ENCODE measurements at regions not wholly inside any gene's neighbourhood (a gene's known extent, or its start where the extent isn't known, plus 50 kb on each side); places are given as distances from the start of the nearest gene placed in this dataset.

- no peak for DNase-seq (ENCODE audit: low read depth)
Measured at GRCh38 chr5:54689411-54690251, 172.1 kb downstream of the SNX18 start.

- no peak for DNase-seq (ENCODE audit: low read depth)
Measured at GRCh38 chr5:54680998-54681397, 163.4 kb downstream of the SNX18 start.

GRCh38 chr5:54679686-54680085 lies 162.1 kb downstream of the SNX18 start:
- no peak for DNase-seq (ENCODE audit: low read depth)

- DNase-seq (ENCODE audit: low read depth): no peak
Measured at GRCh38 chr5:54678737-54679136, 161.2 kb downstream of the SNX18 start.

- DNase-seq (ENCODE audit: low read depth): no peak
Measured at GRCh38 chr5:54676481-54677340, 159.2 kb downstream of the SNX18 start.

- no peak for DNase-seq (ENCODE audit: low read depth)
Measured at GRCh38 chr5:54673523-54674225, 156.1 kb downstream of the SNX18 start.

- no peak for DNase-seq (ENCODE audit: low read depth)
Measured at GRCh38 chr5:54672871-54673270, 155.3 kb downstream of the SNX18 start.

GRCh38 chr5:54671681-54672080 lies 154.1 kb downstream of the SNX18 start:
- DNase-seq (ENCODE audit: low read depth): no peak

GRCh38 chr5:54671111-54671531 lies 153.6 kb downstream of the SNX18 start:
- no peak for DNase-seq (ENCODE audit: low read depth)

GRCh38 chr5:54670281-54670680 lies 152.7 kb downstream of the SNX18 start:
- no peak for DNase-seq (ENCODE audit: low read depth)

- peak; percentile 15 for DNase-seq (ENCODE audit: low read depth)
Measured at GRCh38 chr5:54669845-54670244, 152.3 kb downstream of the SNX18 start.

- DNase-seq (ENCODE audit: low read depth): peak; percentile 80
Measured at GRCh38 chr5:54669285-54669684, 151.7 kb downstream of the SNX18 start.

GRCh38 chr5:54668096-54668495 lies 150.5 kb downstream of the SNX18 start:
- DNase-seq (ENCODE audit: low read depth): no peak

- DNase-seq (ENCODE audit: low read depth): no peak
Measured at GRCh38 chr5:54667136-54667535, 149.6 kb downstream of the SNX18 start.

GRCh38 chr5:54663866-54664265 lies 146.3 kb downstream of the SNX18 start:
- peak; percentile 74 for DNase-seq (ENCODE audit: low read depth)

- no peak for DNase-seq (ENCODE audit: low read depth)
Measured at GRCh38 chr5:54661111-54661510, 143.6 kb downstream of the SNX18 start.

GRCh38 chr5:54659700-54660131 lies 142.2 kb downstream of the SNX18 start:
- DNase-seq (ENCODE audit: low read depth): no peak

GRCh38 chr5:54658010-54658409 lies 140.5 kb downstream of the SNX18 start:
- peak; percentile 95 for DNase-seq (ENCODE audit: low read depth)

GRCh38 chr5:54656261-54656728 lies 138.7 kb downstream of the SNX18 start:
- DNase-seq (ENCODE audit: low read depth): no peak

- DNase-seq (ENCODE audit: low read depth): no peak
Measured at GRCh38 chr5:54655761-54656160, 138.2 kb downstream of the SNX18 start.

- DNase-seq (ENCODE audit: low read depth): no peak
Measured at GRCh38 chr5:54655266-54655665, 137.7 kb downstream of the SNX18 start.

Data from myocyte (in vitro differentiated cells).